Mesendoderm (in vitro differentiated cells): ENCODE measurements at regions not wholly inside any gene's neighbourhood (a gene's known extent, or its start where the extent isn't known, plus 50 kb on each side); places are given as distances from the start of the nearest gene placed in this dataset.
A peak's percentile ranks its signal among the peaks of the same experiment; 100 is the strongest.

Experiments used
- DNase-seq: peaks from one replicate; pipeline ENCODE4 v3.0.0; 2013
- H2AK5ac ChIP-seq: 2 replicates; pipeline ENCODE4 v1.6.1; 2013; ENCODE audit warnings: low read length, inconsistent platforms
- H2BK120ac ChIP-seq: 2 replicates; pipeline ENCODE4 v1.6.1; 2013; ENCODE audit warnings: low read depth, mild to moderate bottlenecking, low read length, moderate library complexity, mixed read lengths
- H2BK15ac ChIP-seq: replicated peaks from 2 replicates; pipeline ENCODE4 v1.6.1; 2013; ENCODE audit warnings: low read depth, mild to moderate bottlenecking, moderate library complexity
- H2BK5ac ChIP-seq: 2 replicates; pipeline ENCODE4 v1.6.1; 2013; ENCODE audit warnings: low read length, inconsistent platforms
- H3K18ac ChIP-seq: 2 replicates; pipeline ENCODE4 v1.6.1; 2013; ENCODE audit warnings: mild to moderate bottlenecking, low read length, mixed read lengths
- H3K23ac ChIP-seq: one replicate; pipeline ENCODE4 v1.6.1; 2013; ENCODE audit warnings: low read length
- H3K27ac ChIP-seq: 2 replicates; pipeline ENCODE4 v1.5.1; 2013; ENCODE audit warnings: low read depth, mild to moderate bottlenecking, inconsistent platforms, low read length, moderate library complexity
- H3K27me3 ChIP-seq: 2 replicates; pipeline ENCODE4 v1.6.1; 2013; ENCODE audit warnings: low read length, control low read depth, mild to moderate bottlenecking, inconsistent platforms; ENCODE audit not compliant: insufficient read depth, poor library complexity
- H3K36me3 ChIP-seq: 2 replicates; pipeline ENCODE4 v1.6.1; 2013; ENCODE audit warnings: low read length, inconsistent platforms; ENCODE audit not compliant: control insufficient read depth, insufficient read depth
- H3K4ac ChIP-seq: one replicate; pipeline ENCODE4 v1.6.1; 2013; ENCODE audit warnings: low read depth, mild to moderate bottlenecking, low read length, moderate library complexity
- H3K4me1 ChIP-seq: 2 replicates; pipeline ENCODE4 v1.6.1; 2013; ENCODE audit warnings: low read depth, low read length, inconsistent platforms; ENCODE audit not compliant: control insufficient read depth
- H3K4me2 ChIP-seq: 2 replicates; pipeline ENCODE4 v1.6.1; 2013; ENCODE audit warnings: low read length
- H3K4me3 ChIP-seq: 2 replicates; pipeline ENCODE4 v1.5.1; 2013; ENCODE audit warnings: mild to moderate bottlenecking, low read length
- H3K56ac ChIP-seq: one replicate; pipeline ENCODE4 v1.6.1; 2013; ENCODE audit warnings: low read length
- H3K79me1 ChIP-seq: 2 replicates; pipeline ENCODE4 v1.6.1; 2013; ENCODE audit warnings: low read length, inconsistent platforms
- H3K79me2 ChIP-seq: 2 replicates; pipeline ENCODE4 v1.6.1; 2013; ENCODE audit warnings: mild to moderate bottlenecking, low read length; ENCODE audit not compliant: control insufficient read depth, insufficient read depth
- H3K9ac ChIP-seq: 2 replicates; pipeline ENCODE4 v1.6.1; 2013; ENCODE audit warnings: low read length, inconsistent platforms
- H4K5ac ChIP-seq: one replicate; pipeline ENCODE4 v1.6.1; 2013; ENCODE audit warnings: low read length
- H4K8ac ChIP-seq: one replicate; pipeline ENCODE4 v1.6.1; 2013; ENCODE audit warnings: low read depth, mild to moderate bottlenecking, control low read depth, low read length, moderate library complexity
- WGBS: extraction: QIAGEN DNeasy Blood & Tissue Kit; methylation state at CpG from one replicate; pipeline ENCODE4 v1.1.7; 2013; ENCODE audit warnings: low lambda C conversion rate, missing lambda C conversion rate; ENCODE audit not compliant: insufficient coverage; ENCODE audit errors: extremely low coverage; 5-methylcytosine and 5-hydroxymethylcytosine counted together

DNA sequence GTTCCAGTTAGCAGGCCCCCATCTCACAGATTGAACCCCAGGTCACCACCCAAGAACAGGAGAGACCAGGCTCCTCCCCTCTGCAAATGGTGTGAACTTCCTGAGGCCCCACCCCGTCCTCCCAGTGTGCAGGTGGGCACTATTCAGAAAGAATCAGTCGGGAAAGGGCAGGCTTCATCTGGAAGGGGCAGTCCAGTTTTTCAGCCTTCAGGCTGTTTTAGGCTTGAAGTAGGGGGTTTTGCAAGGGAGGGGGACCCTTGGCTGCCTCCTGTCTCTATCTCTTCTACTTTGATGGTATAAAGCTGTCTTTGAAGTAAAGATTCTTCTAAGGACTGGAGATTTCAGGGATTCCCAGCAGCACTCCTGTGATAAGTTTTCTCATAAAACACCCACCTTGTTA, 267.6 kb downstream of the RND3 start:
- no peaks in the 10 kb centered on the region for H3K79me1 ChIP-seq
- no peak overlapping the region for H4K5ac ChIP-seq
- no peak overlapping the region for H3K23ac ChIP-seq
- no peak overlapping the region for H2BK15ac ChIP-seq
- H3K4ac ChIP-seq: no peak overlapping the region
- H2BK120ac ChIP-seq: no peak overlapping the region
- H3K79me2 ChIP-seq: no peaks in the 10 kb centered on the region
- no peaks in the 10 kb centered on the region for H3K36me3 ChIP-seq
- no CpG with 5 or more reads among the region's 2 CpGs for WGBS
- no peak overlapping the region for H4K8ac ChIP-seq
- H3K4me3 ChIP-seq: no peak overlapping the region
- no peak overlapping the region for H2AK5ac ChIP-seq
- no peak overlapping the region for H3K4me2 ChIP-seq
- H3K9ac ChIP-seq: no peak overlapping the region
- no peak for DNase-seq
- H3K18ac ChIP-seq: peak overlapping the region; percentile 30
- H3K4me1 ChIP-seq: peaks cover 2% of the 10 kb centered on the region
- H3K56ac ChIP-seq: no peak overlapping the region
- no peak overlapping the region for H3K27ac ChIP-seq
- no peaks in the 10 kb centered on the region for H3K27me3 ChIP-seq
- H2BK5ac ChIP-seq: no peak overlapping the region

DNA sequence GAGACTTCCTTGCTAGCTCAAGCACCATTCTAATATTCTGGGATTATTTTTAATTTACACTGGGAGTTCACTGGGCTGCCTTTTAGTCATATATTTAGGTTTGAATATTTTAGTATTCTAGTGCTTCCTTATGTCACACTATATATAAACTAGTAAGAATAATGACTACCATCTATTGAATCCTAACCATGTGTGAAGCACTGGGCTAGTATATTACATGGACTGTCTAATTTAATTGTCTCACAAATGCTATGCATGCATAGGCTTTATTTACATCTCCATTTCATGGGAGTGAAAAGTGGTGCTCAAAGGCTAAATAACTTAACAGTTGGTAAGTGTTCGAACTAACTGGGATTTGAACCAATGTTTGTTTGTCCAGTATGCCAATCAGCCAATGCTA, 272.4 kb downstream of the RND3 start:
- Histone ChIP-seq H3K23ac (no peak overlapping the region), H3K27me3 (no peaks in the 10 kb centered on the region), H3K18ac (no peak overlapping the region), H3K79me1 (no peaks in the 10 kb centered on the region), H3K9ac (no peak overlapping the region), H2BK15ac (no peak overlapping the region), H2BK120ac (no peak overlapping the region), H4K8ac (no peak overlapping the region), H3K36me3 (no peaks in the 10 kb centered on the region), H3K4me3 (no peak overlapping the region), H3K79me2 (no peaks in the 10 kb centered on the region), H2AK5ac (no peak overlapping the region), H3K27ac (no peak overlapping the region), H3K4ac (no peak overlapping the region), H3K56ac (no peak overlapping the region), H4K5ac (no peak overlapping the region), H3K4me1 (no peaks in the 10 kb centered on the region), H3K4me2 (no peak overlapping the region), H2BK5ac (no peak overlapping the region)
- no CpG with 5 or more reads among the region's 1 CpG for WGBS
- no peak for DNase-seq

DNA sequence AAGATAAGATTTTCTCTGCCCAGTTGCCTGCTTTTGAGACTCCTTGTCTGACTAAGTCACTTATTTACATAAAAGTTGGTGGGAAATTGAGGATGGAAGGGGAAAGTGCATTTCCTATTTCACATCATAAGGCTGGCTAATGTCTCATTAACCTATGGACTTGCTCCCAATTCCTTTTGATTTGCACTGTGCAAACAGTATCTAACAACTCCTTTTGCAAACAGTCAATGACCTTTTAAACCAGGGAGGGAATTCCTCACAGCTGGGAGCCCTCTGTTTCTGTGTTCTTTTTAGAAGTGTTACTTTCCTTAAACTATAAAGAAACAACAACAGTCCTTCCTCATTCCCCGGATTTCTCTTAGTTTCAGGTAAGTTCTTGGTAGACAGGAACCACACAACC, 272.8 kb downstream of the RND3 start:
- no peaks in the 10 kb centered on the region for H3K4me1 ChIP-seq
- no peaks in the 10 kb centered on the region for H3K27me3 ChIP-seq
- H3K36me3 ChIP-seq: no peaks in the 10 kb centered on the region
- H3K9ac ChIP-seq: no peak overlapping the region
- no peak overlapping the region for H3K4me2 ChIP-seq
- no peak overlapping the region for H3K56ac ChIP-seq
- WGBS: no CpG with 5 or more reads among the region's 1 CpG
- H3K27ac ChIP-seq: no peak overlapping the region
- DNase-seq: peak; percentile 28
- H2BK5ac ChIP-seq: no peak overlapping the region
- H2AK5ac ChIP-seq: no peak overlapping the region
- no peak overlapping the region for H3K4ac ChIP-seq
- no peak overlapping the region for H2BK120ac ChIP-seq
- no peak overlapping the region for H3K4me3 ChIP-seq
- H3K18ac ChIP-seq: no peak overlapping the region
- H3K23ac ChIP-seq: no peak overlapping the region
- no peak overlapping the region for H4K5ac ChIP-seq
- H3K79me2 ChIP-seq: no peaks in the 10 kb centered on the region
- no peak overlapping the region for H2BK15ac ChIP-seq
- H4K8ac ChIP-seq: no peak overlapping the region
- H3K79me1 ChIP-seq: no peaks in the 10 kb centered on the region

DNA sequence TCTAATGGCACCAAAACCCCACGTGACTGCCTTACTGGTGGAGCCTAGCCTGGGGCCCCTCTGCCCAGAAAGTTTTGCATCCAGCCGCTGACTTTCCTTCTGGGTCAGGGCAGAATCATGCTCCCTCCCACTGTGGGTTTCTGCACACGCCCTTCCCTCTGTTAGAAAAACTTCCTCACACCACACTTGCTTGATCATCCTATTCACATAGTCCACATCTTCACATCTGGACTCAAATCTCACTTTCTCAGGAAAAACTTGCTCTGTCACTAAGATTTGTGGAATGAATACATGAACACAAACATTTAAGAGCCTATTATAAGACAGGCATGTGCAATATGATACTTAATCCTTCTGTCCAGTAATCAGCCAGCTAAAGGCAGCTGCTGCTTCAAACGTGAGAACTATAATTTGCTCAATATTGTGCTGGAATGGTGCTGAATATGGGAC, 274.7 kb downstream of the RND3 start:
- Histone ChIP-seq H3K9ac (no peak overlapping the region), H3K27ac (no peak overlapping the region), H3K18ac (no peak overlapping the region), H3K4me2 (no peak overlapping the region), H3K36me3 (no peaks in the 10 kb centered on the region), H3K4me3 (no peak overlapping the region), H3K4me1 (no peaks in the 10 kb centered on the region), H3K23ac (no peak overlapping the region), H3K27me3 (no peaks in the 10 kb centered on the region), H4K5ac (no peak overlapping the region), H3K79me2 (no peaks in the 10 kb centered on the region), H3K4ac (no peak overlapping the region), H4K8ac (no peak overlapping the region), H3K79me1 (no peaks in the 10 kb centered on the region), H2BK120ac (no peak overlapping the region), H2AK5ac (no peak overlapping the region), H2BK5ac (no peak overlapping the region), H2BK15ac (no peak overlapping the region), H3K56ac (no peak overlapping the region)
- WGBS: no CpG with 5 or more reads among the region's 4 CpGs
- no peak for DNase-seq

DNA sequence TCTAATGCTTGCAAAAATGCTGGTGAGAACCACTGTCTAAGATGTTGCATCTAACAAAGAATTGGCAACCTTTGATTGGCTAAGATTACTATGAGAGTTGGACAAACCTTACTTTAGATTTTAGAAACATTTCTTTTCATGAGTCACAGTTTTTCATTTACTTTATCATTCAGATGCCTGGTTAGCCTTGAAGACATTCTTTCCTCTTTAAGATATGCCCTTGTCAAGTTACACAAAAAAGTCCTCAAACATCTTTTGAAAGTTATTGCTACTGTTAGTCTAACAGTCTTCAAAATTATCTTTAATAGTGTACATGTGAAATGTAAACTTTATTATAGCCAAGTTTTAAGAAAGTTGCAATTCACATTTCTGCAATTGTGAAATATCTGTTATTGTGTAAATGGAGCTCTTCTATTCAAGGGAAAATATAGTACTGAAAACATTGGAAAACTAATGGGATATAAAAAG, 276.3 kb downstream of the RND3 start:
- no peak overlapping the region for H3K56ac ChIP-seq
- H3K18ac ChIP-seq: no peak overlapping the region
- H3K79me2 ChIP-seq: no peaks in the 10 kb centered on the region
- no peak overlapping the region for H2BK5ac ChIP-seq
- H3K4me1 ChIP-seq: no peaks in the 10 kb centered on the region
- H3K4ac ChIP-seq: no peak overlapping the region
- H2AK5ac ChIP-seq: no peak overlapping the region
- no peaks in the 10 kb centered on the region for H3K36me3 ChIP-seq
- no peak overlapping the region for H2BK15ac ChIP-seq
- H3K27ac ChIP-seq: no peak overlapping the region
- no peak for DNase-seq
- no peak overlapping the region for H3K23ac ChIP-seq
- H3K9ac ChIP-seq: no peak overlapping the region
- H4K5ac ChIP-seq: no peak overlapping the region
- no peak overlapping the region for H4K8ac ChIP-seq
- no peak overlapping the region for H2BK120ac ChIP-seq
- no peak overlapping the region for H3K4me2 ChIP-seq
- no peaks in the 10 kb centered on the region for H3K79me1 ChIP-seq
- H3K27me3 ChIP-seq: no peaks in the 10 kb centered on the region
- no peak overlapping the region for H3K4me3 ChIP-seq

DNA sequence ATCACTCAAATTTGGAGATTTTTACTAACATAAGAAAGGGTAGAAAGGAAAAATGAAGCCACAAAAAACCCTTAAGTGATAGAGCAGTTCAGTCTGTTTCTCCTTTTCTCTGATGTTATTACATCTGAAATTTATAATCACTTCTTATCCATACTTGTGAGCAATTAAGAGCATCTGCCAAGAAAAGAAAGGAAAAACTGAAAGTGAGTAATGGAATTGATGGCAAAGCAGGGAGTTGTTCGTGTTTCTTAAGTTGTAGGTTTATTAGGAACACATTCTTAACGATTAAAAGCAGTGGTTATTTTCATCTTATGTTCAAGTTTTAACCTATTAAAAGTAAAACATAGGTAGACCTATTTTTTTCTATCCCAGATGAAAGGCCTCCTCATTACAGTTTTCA, 277.7 kb downstream of the RND3 start:
- Histone ChIP-seq H3K27ac (no peak overlapping the region), H3K79me1 (no peaks in the 10 kb centered on the region), H4K5ac (no peak overlapping the region), H2BK15ac (no peak overlapping the region), H3K9ac (no peak overlapping the region), H3K4ac (no peak overlapping the region), H4K8ac (no peak overlapping the region), H3K56ac (no peak overlapping the region), H3K79me2 (no peaks in the 10 kb centered on the region), H3K27me3 (no peaks in the 10 kb centered on the region), H2BK5ac (no peak overlapping the region), H3K36me3 (no peaks in the 10 kb centered on the region), H2AK5ac (no peak overlapping the region), H2BK120ac (no peak overlapping the region), H3K23ac (no peak overlapping the region), H3K4me2 (no peak overlapping the region), H3K18ac (no peak overlapping the region), H3K4me1 (no peaks in the 10 kb centered on the region), H3K4me3 (no peak overlapping the region)
- no peak for DNase-seq
- WGBS: no CpG with 5 or more reads among the region's 2 CpGs
